ENCODE measurements at regions not wholly inside any gene's neighbourhood (a gene's known extent, or its start where the extent isn't known, plus 50 kb on each side); places are given as distances from the start of the nearest gene placed in this dataset.

- peaks cover 3 to 8% of the 10 kb centered on the region in 2 experiments; a peak in 3 of 4 replicates for H3K4me1 Mint-ChIP-seq
- no peak overlapping the region for H3K4ac ChIP-seq (ENCODE audit: low read depth, low read length)
Observed at GRCh38 chr6:163675611-163676010, 261.1 kb downstream of the QKI start.

More at GRCh38 chr6:163675611-163676010, 261.1 kb downstream of the QKI start:
- H3K4me3 Mint-ChIP-seq = no peak overlapping the region
- TF ChIP-seq CTCF (conservative IDR thresholded peaks at IDR 0.05) = no peak
- H3K79me1 ChIP-seq (ENCODE audit: insufficient read depth, low read depth, low read length, poor library complexity, severe bottlenecking) = no peaks in the 10 kb centered on the region
- no peak overlapping the region for H2BK15ac ChIP-seq (ENCODE audit: low read depth, low read length)
- H2BK120ac ChIP-seq (ENCODE audit: low read depth, low read length, poor library complexity, severe bottlenecking) = no peak overlapping the region
- no peak overlapping the region for H2AFZ ChIP-seq (ENCODE audit: low read length)
- H3K9me3 Mint-ChIP-seq = peaks cover 2 to 3% of the 10 kb centered on the region in 2 experiments; a peak in 2 of 5 replicates
- no peak overlapping the region for H3K23ac ChIP-seq (ENCODE audit: insufficient read length, low read depth, low read length)
- H4K5ac ChIP-seq (ENCODE audit: insufficient read length, low read depth, low read length) = no peak overlapping the region
- H3K4me1 ChIP-seq (ENCODE audit: insufficient read depth, low read length) = no peaks in the 10 kb centered on the region
- H2BK20ac ChIP-seq (ENCODE audit: low read depth, low read length, poor library complexity, severe bottlenecking) = no peak overlapping the region
- H3K56ac ChIP-seq (ENCODE audit: insufficient read length, low read depth, low read length) = no peak overlapping the region
- no peak overlapping the region for H3K27ac Mint-ChIP-seq
- no peak overlapping the region for H4K8ac ChIP-seq (replicated peaks; ENCODE audit: insufficient read length, low read depth, low read length)
- no peak overlapping the region for H3K27ac ChIP-seq (ENCODE audit: insufficient read length, low read depth, low read length)
- H3K4me2 ChIP-seq (ENCODE audit: insufficient read depth, insufficient read length, low read length) = no peak overlapping the region
- H3K27me3 ChIP-seq (ENCODE audit: insufficient read depth, low read length) = no peaks in the 10 kb centered on the region
- no peak overlapping the region for H3T11ph ChIP-seq (ENCODE audit: low read length)
- no peak overlapping the region for H4K91ac ChIP-seq (ENCODE audit: insufficient read length, low read depth, low read length)
- H3K9me3 ChIP-seq (ENCODE audit: control insufficient read depth, low read depth, low read length) = no peaks in the 10 kb centered on the region
- no peak overlapping the region for H2BK12ac ChIP-seq (ENCODE audit: insufficient read length, low read depth, low read length)
- no peak overlapping the region for H2BK5ac ChIP-seq (ENCODE audit: insufficient read length, low read length)
- DNase-seq = no peak
- H3K79me2 ChIP-seq (ENCODE audit: insufficient read depth, low read length) = no peaks in the 10 kb centered on the region; the same call in 1 of the 2 replicates
- no peak overlapping the region for H2AK5ac ChIP-seq (ENCODE audit: insufficient read length, low read length)
- H3K27me3 Mint-ChIP-seq (ENCODE audit: low read depth) = no peaks in the 10 kb centered on the region
- H3K18ac ChIP-seq (ENCODE audit: insufficient read length, low read depth, low read length) = no peak overlapping the region
- no peaks in the 10 kb centered on the region for H3K23me2 ChIP-seq (ENCODE audit: insufficient read length, low read depth, low read length, poor library complexity, severe bottlenecking)
- no peak overlapping the region for H3K14ac ChIP-seq (ENCODE audit: insufficient read depth, low read length)
- no peak overlapping the region for H3K9ac ChIP-seq (ENCODE audit: extremely low read depth, insufficient read length, low read length)
- H4K20me1 ChIP-seq (ENCODE audit: control insufficient read depth, insufficient read depth, insufficient read length) = no peaks in the 10 kb centered on the region
- no peaks in the 10 kb centered on the region; a peak in 1 of 7 replicates for H3K36me3 Mint-ChIP-seq (ENCODE audit: insufficient read depth in 1 of 3, low read depth in 3 of 3)

All from H9 (cell line).